IMR-90 (cell line): ENCODE measurements at regions not wholly inside any gene's neighbourhood (a gene's known extent, or its start where the extent isn't known, plus 50 kb on each side); places are given as distances from the start of the nearest gene placed in this dataset.

Experiments used
- ATAC-seq: fragments of 200-7000 bp; cut with Tn5 transposase; 2 replicates; pipeline ENCODE4 v1.9.1; 2020; ENCODE audit warnings: low read depth, mild to moderate bottlenecking, moderate library complexity
- BruUV-seq: library from RNA; stranded (reverse); fragments of 400-500 nt; replicated peaks from 2 replicates; lab custom pipeline; 2021; lab: Mats Ljungman, UMichigan
- CTCF ChIA-PET: fragments of 300-600 bp; formaldehyde crosslinking; extraction: SDS; loops from one replicate; lab custom pipeline; 2021; ENCODE audit warnings: antibody characterized with exemption; lab: Yijun Ruan, JAX
- POLR2A ChIA-PET: fragments of 300-600 bp; sonication (Branson Sonifier 250); formaldehyde crosslinking; loops from one replicate; lab custom pipeline; 2022; ENCODE audit warnings: antibody characterized with exemption; ENCODE audit not compliant: unreplicated experiment; lab: Charles Lee
- DNase-seq: peaks from one replicate; pipeline ENCODE4 v3.0.0; 2013
- H2AFZ ChIP-seq: replicated peaks from 2 replicates; pipeline ENCODE3; 2013; ENCODE audit warnings: low read length, mild to moderate bottlenecking; ENCODE audit not compliant: poor library complexity
- H2AK5ac ChIP-seq: 2 replicates; pipeline ENCODE4 v1.6.1; 2013; ENCODE audit warnings: low read depth, low read length, inconsistent platforms
- H2AK9ac ChIP-seq: replicated peaks from 2 replicates; pipeline ENCODE3; 2013; ENCODE audit warnings: mild to moderate bottlenecking, low read depth, low read length, moderate library complexity; ENCODE audit not compliant: poor library complexity
- H2BK120ac ChIP-seq: 2 replicates; pipeline ENCODE4 v1.6.1; 2013; ENCODE audit warnings: low read depth, low read length, inconsistent platforms
- H2BK15ac ChIP-seq: 3 replicates; pipeline ENCODE4 v1.6.1; 2013; ENCODE audit warnings: low read depth, low read length, inconsistent platforms
- H2BK20ac ChIP-seq: 2 replicates; pipeline ENCODE4 v1.6.1; 2013; ENCODE audit warnings: low read depth, mild to moderate bottlenecking, inconsistent platforms, low read length, moderate library complexity
- H2BK5ac ChIP-seq: 2 replicates; pipeline ENCODE4 v1.6.1; 2013; ENCODE audit warnings: mild to moderate bottlenecking, low read depth, low read length, inconsistent platforms; ENCODE audit not compliant: poor library complexity, severe bottlenecking
- H3K14ac ChIP-seq: replicated peaks from 2 replicates; pipeline ENCODE4 v1.6.1; 2013; ENCODE audit warnings: low read depth, low read length, inconsistent platforms
- H3K18ac ChIP-seq: 2 replicates; pipeline ENCODE4 v1.6.1; 2013; ENCODE audit warnings: low read depth, low read length, control low read depth
- H3K23ac ChIP-seq: 2 replicates; pipeline ENCODE4 v1.6.1; 2013; ENCODE audit warnings: low read depth, low read length, inconsistent platforms
- H3K27ac ChIP-seq: 2 replicates; pipeline ENCODE4 v1.5.1; 2013; ENCODE audit warnings: mild to moderate bottlenecking, control low read depth, low read length; ENCODE audit not compliant: insufficient read depth
- H3K27me3 ChIP-seq: 2 replicates; pipeline ENCODE4 v1.6.1; 2013; ENCODE audit warnings: low read length; ENCODE audit not compliant: control insufficient read depth, insufficient read depth
- H3K36me3 ChIP-seq: 2 replicates; pipeline ENCODE4 v1.6.1; 2013; ENCODE audit warnings: low read length, mixed read lengths; ENCODE audit not compliant: control insufficient read depth, insufficient read depth
- H3K4ac ChIP-seq: 2 replicates; pipeline ENCODE4 v1.6.1; 2013; ENCODE audit warnings: low read depth, low read length, inconsistent platforms
- H3K4me1 ChIP-seq: 2 replicates; pipeline ENCODE4 v1.6.1; 2013; ENCODE audit warnings: low read length, mixed read lengths; ENCODE audit not compliant: control insufficient read depth, insufficient read depth
- H3K4me2 ChIP-seq: 2 replicates; pipeline ENCODE4 v1.6.1; 2013; ENCODE audit warnings: low read depth, mild to moderate bottlenecking, control low read depth, low read length, moderate library complexity
- H3K4me3 ChIP-seq: 2 replicates; pipeline ENCODE4 v1.5.1; 2013; ENCODE audit warnings: low read depth, mild to moderate bottlenecking, control low read depth, low read length, moderate library complexity; ENCODE audit not compliant: insufficient read depth
- H3K56ac ChIP-seq: 2 replicates; pipeline ENCODE4 v1.6.1; 2013; ENCODE audit warnings: low read length, inconsistent platforms; ENCODE audit not compliant: insufficient read depth; ENCODE audit errors: extremely low read depth
- H3K79me1 ChIP-seq, 2 experiments: 2 replicates each; pipeline ENCODE4 v1.6.1; 2013; ENCODE audit warnings: low read length in 2 of 2, inconsistent platforms in 1 of 2, low read depth in 1 of 2
- H3K9ac ChIP-seq: 2 replicates; pipeline ENCODE4 v1.6.1; 2013; ENCODE audit warnings: low read depth, low read length, control low read depth
- H3K9me1 ChIP-seq: 2 replicates; pipeline ENCODE4 v1.6.1; 2013; ENCODE audit warnings: low read length, inconsistent platforms; ENCODE audit not compliant: insufficient read depth
- H3K9me3 ChIP-seq: 2 replicates; pipeline ENCODE4 v1.6.1; 2013; ENCODE audit warnings: low read length; ENCODE audit not compliant: control insufficient read depth, insufficient read depth
- H4K20me1 ChIP-seq: 2 replicates; pipeline ENCODE4 v1.6.1; 2013; ENCODE audit warnings: low read length, inconsistent platforms; ENCODE audit not compliant: insufficient read depth
- H4K5ac ChIP-seq: 2 replicates; pipeline ENCODE4 v1.6.1; 2013; ENCODE audit warnings: mild to moderate bottlenecking, low read depth, low read length, control low read depth
- H4K8ac ChIP-seq, 2 experiments: 2 replicates each; pipeline ENCODE4 v1.6.1; 2013; ENCODE audit warnings: low read depth in 2 of 2, low read length in 2 of 2, control low read depth in 1 of 2, inconsistent platforms in 1 of 2
- H4K91ac ChIP-seq: 2 replicates; pipeline ENCODE4 v1.6.1; 2013; ENCODE audit warnings: low read depth, low read length, inconsistent platforms; ENCODE audit not compliant: insufficient read depth
- BHLHE40 ChIP-seq: fragments of 150-350 bp; IDR thresholded peaks from 2 replicates; pipeline ENCODE4 v1.6.1; 2016; ENCODE audit warnings: mild to moderate bottlenecking, low read depth, low read length
- CEBPB ChIP-seq: IDR thresholded peaks from 2 replicates; pipeline ENCODE4 v1.6.1; 2012; ENCODE audit warnings: low read depth, low read length, improper control_type of control experiment
- MAZ ChIP-seq: IDR thresholded peaks from 2 replicates; pipeline ENCODE4 v1.6.1; 2012; ENCODE audit warnings: low read depth, mild to moderate bottlenecking, low read length, improper control_type of control experiment, moderate library complexity, borderline replicate concordance
- RAD21 ChIP-seq: IDR thresholded peaks from 2 replicates; pipeline ENCODE4 v1.6.1; 2012; ENCODE audit warnings: low read length, improper control_type of control experiment
- RCOR1 ChIP-seq: IDR thresholded peaks from 2 replicates; pipeline ENCODE4 v1.6.1; 2012; ENCODE audit warnings: mild to moderate bottlenecking, low read length, improper control_type of control experiment; ENCODE audit not compliant: insufficient replicate concordance
- SMC3 ChIP-seq: fragments of 150-350 bp; IDR thresholded peaks from 2 replicates; pipeline ENCODE4 v1.6.1; 2016; ENCODE audit warnings: low read depth, mild to moderate bottlenecking, antibody characterized with exemption, low read length, moderate library complexity
- whole genome bisulfite sequencing, 2 experiments: methylation state at CpG; one replicate each; pipeline versions ENCODE4 v1.1.5 to v1.1.7; 2013; ENCODE audit warnings: missing lambda C conversion rate in 2 of 2; ENCODE audit not compliant: insufficient read length in 1 of 2; ENCODE audit errors: extremely low coverage in 2 of 2; 5-methylcytosine and 5-hydroxymethylcytosine counted together
- dilution Hi-C: fragments of 300-500 bp; cut with HindIII; formaldehyde crosslinking; loops from one replicate; pipeline ENCODE4 v1.14.3; 2018; ENCODE audit warnings: low sequenced_read_pairs; ENCODE audit not compliant: unreplicated experiment
- in situ Hi-C: fragments of 300-500 bp; cut with MboI; formaldehyde crosslinking; loops from 3 replicates; pipeline ENCODE4 v1.14.3; 2019; ENCODE audit warnings: low sequenced_read_pairs, inconsistent platforms, mixed read lengths
- intact Hi-C: fragments of 100-400 bp; cut with micrococcal nuclease; formaldehyde crosslinking; loops from 2 replicates; pipeline ENCODE4 v1.10.0; 2022
- TF ChIP-seq, protein P1 (sequence below): conservative IDR thresholded peaks from 2 replicates; pipeline ENCODE4 v1.5.1; 2012; ENCODE audit warnings: mild to moderate bottlenecking, low read depth, low read length, improper control_type of control experiment
- TF ChIP-seq, protein P2 (sequence below): fragments of 150-350 bp; IDR thresholded peaks from 2 replicates; pipeline ENCODE4 v1.6.1; 2017; ENCODE audit warnings: mild to moderate bottlenecking, antibody characterized with exemption, low read length, low read depth

DNA sequence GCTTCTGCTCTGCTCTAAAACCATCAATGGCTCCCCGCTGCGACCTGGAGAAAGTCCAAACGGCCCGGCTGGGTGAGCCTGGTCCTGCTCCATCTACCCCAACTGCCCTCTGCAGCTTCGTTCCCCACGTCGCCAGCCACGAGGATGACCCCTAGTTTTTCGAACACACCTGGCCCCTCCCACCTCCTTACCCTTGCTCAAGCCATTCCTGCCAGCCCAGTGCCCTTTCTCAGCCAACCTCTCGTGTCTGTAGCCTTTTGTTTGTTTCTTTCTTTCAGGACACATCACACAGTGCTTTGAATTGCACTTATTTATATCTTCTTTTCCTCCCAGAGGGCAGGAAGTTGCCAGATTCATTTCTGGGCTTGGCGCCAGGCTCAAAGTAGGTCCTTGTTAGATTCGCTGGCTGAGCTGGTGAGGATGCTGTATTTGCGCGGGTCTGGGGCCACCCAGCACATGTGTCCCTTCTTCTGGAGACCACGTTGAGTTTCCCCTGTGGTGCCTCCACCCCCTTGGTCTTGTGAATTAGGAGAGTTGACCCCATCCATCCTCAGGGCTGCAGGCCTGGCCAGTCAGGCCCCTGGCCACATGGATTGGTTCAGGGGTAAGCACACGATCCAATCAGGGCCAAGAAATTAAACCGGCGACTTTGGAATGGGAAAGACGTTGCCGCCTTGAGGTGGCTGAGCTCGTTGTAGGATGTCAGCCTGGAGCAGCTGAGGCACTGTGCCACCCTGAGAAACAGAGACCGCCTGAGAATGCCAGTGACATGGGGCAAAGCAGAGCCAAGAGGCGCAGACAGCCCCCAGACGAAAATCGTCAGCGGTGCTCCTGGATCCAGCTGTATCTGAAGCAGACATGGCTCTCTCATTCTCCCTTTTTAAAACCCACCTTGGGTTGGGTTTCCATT is 156.0 kb downstream of the CEBPB start:
- H3K4ac ChIP-seq = peak overlapping the region; percentile 82
- no peaks in the 10 kb centered on the region for H3K9me3 ChIP-seq
- in situ Hi-C loops (no loop called here), intact Hi-C loops (no loop called here), dilution Hi-C loops (no loop called here)
- H3K4me1 ChIP-seq = peaks cover 11% of the 10 kb centered on the region
- H2AK5ac ChIP-seq = peak overlapping the region; percentile 99
- 0 out of 2 replicates have a peak overlapping the region, but pooled peaks have one; percentile 2 for H3K4me2 ChIP-seq
- ChIA-PET CTCF (interaction anchor here (0.6 to 0.7 kb wide), 2 partner anchors 56 to 415 kb away, joined by 3 read pairs; no protein-coding TSS in a partner anchor), POLR2A (no interaction called here)
- peak overlapping the region; percentile 51 for H2AK9ac ChIP-seq
- no peaks in the 10 kb centered on the region for H3K36me3 ChIP-seq
- no peak overlapping the region for H3K56ac ChIP-seq
- peak overlapping the region; percentile 4 to 78; a peak in 2 of 4 replicates for H4K8ac ChIP-seq
- H2BK120ac ChIP-seq = peak overlapping the region; percentile 90
- peaks cover 12% of the 10 kb centered on the region for H3K9me1 ChIP-seq
- peak overlapping the region; percentile 46 for H3K18ac ChIP-seq
- BruUV-seq = no TSS peak
- H3K27ac ChIP-seq = peak overlapping the region; percentile 21
- peak overlapping the region; percentile 82 for H2AFZ ChIP-seq
- H2BK15ac ChIP-seq = peak overlapping the region; percentile 53; the same call in 2 of the 3 replicates
- H4K91ac ChIP-seq = peak overlapping the region; percentile 76
- ATAC-seq = peak; percentile 92
- H2BK5ac ChIP-seq = peak overlapping the region; percentile 0
- WGBS, 2 experiments = 44% methylated on average over 14 of the region's 26 CpGs; no CpG with 5 or more reads in 1 of the 2 experiments
- H3K14ac ChIP-seq = peak overlapping the region; percentile 76
- H3K4me3 ChIP-seq = no peak overlapping the region
- peaks cover 0 to 6% of the 10 kb centered on the region in 2 experiments; a peak in 1 of 4 replicates for H3K79me1 ChIP-seq
- H4K5ac ChIP-seq = no peak overlapping the region
- TF ChIP-seq SMC3 = no peak
- peak; percentile 20; the same call in 1 of the 2 replicates for TF ChIP-seq CEBPB
- TF ChIP-seq MAZ = 0 out of 2 replicates have a peak, but pooled peaks have one; percentile 6
- TF ChIP-seq RCOR1 = no peak
- TF ChIP-seq BHLHE40 = peak; percentile 80
- no peak for TF ChIP-seq RAD21
- TF ChIP-seq, protein P1, sequence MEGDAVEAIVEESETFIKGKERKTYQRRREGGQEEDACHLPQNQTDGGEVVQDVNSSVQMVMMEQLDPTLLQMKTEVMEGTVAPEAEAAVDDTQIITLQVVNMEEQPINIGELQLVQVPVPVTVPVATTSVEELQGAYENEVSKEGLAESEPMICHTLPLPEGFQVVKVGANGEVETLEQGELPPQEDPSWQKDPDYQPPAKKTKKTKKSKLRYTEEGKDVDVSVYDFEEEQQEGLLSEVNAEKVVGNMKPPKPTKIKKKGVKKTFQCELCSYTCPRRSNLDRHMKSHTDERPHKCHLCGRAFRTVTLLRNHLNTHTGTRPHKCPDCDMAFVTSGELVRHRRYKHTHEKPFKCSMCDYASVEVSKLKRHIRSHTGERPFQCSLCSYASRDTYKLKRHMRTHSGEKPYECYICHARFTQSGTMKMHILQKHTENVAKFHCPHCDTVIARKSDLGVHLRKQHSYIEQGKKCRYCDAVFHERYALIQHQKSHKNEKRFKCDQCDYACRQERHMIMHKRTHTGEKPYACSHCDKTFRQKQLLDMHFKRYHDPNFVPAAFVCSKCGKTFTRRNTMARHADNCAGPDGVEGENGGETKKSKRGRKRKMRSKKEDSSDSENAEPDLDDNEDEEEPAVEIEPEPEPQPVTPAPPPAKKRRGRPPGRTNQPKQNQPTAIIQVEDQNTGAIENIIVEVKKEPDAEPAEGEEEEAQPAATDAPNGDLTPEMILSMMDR = no peak
- TF ChIP-seq, protein P2, sequence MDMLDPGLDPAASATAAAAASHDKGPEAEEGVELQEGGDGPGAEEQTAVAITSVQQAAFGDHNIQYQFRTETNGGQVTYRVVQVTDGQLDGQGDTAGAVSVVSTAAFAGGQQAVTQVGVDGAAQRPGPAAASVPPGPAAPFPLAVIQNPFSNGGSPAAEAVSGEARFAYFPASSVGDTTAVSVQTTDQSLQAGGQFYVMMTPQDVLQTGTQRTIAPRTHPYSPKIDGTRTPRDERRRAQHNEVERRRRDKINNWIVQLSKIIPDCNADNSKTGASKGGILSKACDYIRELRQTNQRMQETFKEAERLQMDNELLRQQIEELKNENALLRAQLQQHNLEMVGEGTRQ = peak; percentile 6; the same call in 1 of the 2 replicates
- H3K9ac ChIP-seq = no peak overlapping the region
- H4K20me1 ChIP-seq = no peaks in the 10 kb centered on the region; the same call in 1 of the 2 replicates
- H3K23ac ChIP-seq = peak overlapping the region; percentile 48
- DNase-seq = peak; percentile 92
- H3K27me3 ChIP-seq = no peaks in the 10 kb centered on the region
- peak overlapping the region; percentile 86 for H2BK20ac ChIP-seq
